CD14-positive monocyte (primary cell): ENCODE measurements at regions not wholly inside any gene's neighbourhood (a gene's known extent, or its start where the extent isn't known, plus 50 kb on each side); places are given as distances from the start of the nearest gene placed in this dataset.

Experiments
- DNase-seq, 3 donors: peaks; one replicate each; pipeline ENCODE4 v3.0.0-alpha.2; 2011 to 2022
- H2AFZ ChIP-seq: 2 replicates; pipeline ENCODE4 v1.6.0; 2012; ENCODE audit warnings: mild to moderate bottlenecking, low read depth, low read length, inconsistent platforms; ENCODE audit not compliant: insufficient read depth, poor library complexity, severe bottlenecking
- H3K27ac ChIP-seq, 2 donors: 1 replicate in 1 of 2; 2 replicates in 1 of 2; pipeline ENCODE4 v1.5.1; 2012 to 2013; ENCODE audit warnings: low read length in 2 of 2, control low read depth in 1 of 2, inconsistent platforms in 1 of 2, low read depth in 1 of 2, mild to moderate bottlenecking in 1 of 2
- H3K27me3 ChIP-seq, 2 donors: one replicate each; pipeline versions ENCODE4 v1.6.0 to v1.6.1; 2011 to 2013; ENCODE audit warnings: low read length in 2 of 2; ENCODE audit not compliant: control insufficient read depth in 2 of 2, insufficient read depth in 2 of 2
- H3K36me3 ChIP-seq, 2 donors: replicated peaks in 1 of 2; 1 replicate in 1 of 2; 2 replicates in 1 of 2; pipeline versions ENCODE4 v1.5.1 to v1.6.1; 2012 to 2013; ENCODE audit warnings: low read length in 2 of 2, control low read depth in 1 of 2, inconsistent platforms in 1 of 2, mild to moderate bottlenecking in 1 of 2; ENCODE audit not compliant: insufficient read depth in 2 of 2, control insufficient read depth in 1 of 2
- H3K4me1 ChIP-seq, 2 donors: 1 replicate in 1 of 2; 2 replicates in 1 of 2; pipeline versions ENCODE4 v1.5.1 to v1.6.1; 2012 to 2013; ENCODE audit warnings: low read length in 2 of 2, control low read depth in 1 of 2, inconsistent platforms in 1 of 2, mild to moderate bottlenecking in 1 of 2, moderate library complexity in 1 of 2; ENCODE audit not compliant: insufficient read depth in 2 of 2, control insufficient read depth in 1 of 2
- H3K4me2 ChIP-seq: replicated peaks from 2 replicates; pipeline ENCODE3; 2012; ENCODE audit warnings: low read length, moderate library complexity, mild to moderate bottlenecking; ENCODE audit not compliant: poor library complexity, severe bottlenecking; ENCODE audit errors: extremely low read depth
- H3K4me3 ChIP-seq, 3 experiments: fragments of 200-600 bp in 1 of 3; sonication (generic) in 1 of 3; replicated peaks in 1 of 3; 1 replicate in 2 of 3; 2 replicates in 1 of 3; pipeline ENCODE4 v1.5.1; 2011 to 2013; ENCODE audit warnings: low read length in 3 of 3, mild to moderate bottlenecking in 3 of 3, control low read depth in 2 of 3, low read depth in 2 of 3, inconsistent platforms in 1 of 3, moderate library complexity in 1 of 3
- H3K79me2 ChIP-seq: 2 replicates; pipeline ENCODE4 v1.6.0; 2012; ENCODE audit warnings: mild to moderate bottlenecking, control low read depth, inconsistent platforms, low read length, moderate library complexity; ENCODE audit not compliant: insufficient read depth
- H3K9ac ChIP-seq: 2 replicates; pipeline ENCODE4 v1.6.0; 2017; ENCODE audit warnings: low read length, mild to moderate bottlenecking; ENCODE audit not compliant: insufficient read depth, poor library complexity, severe bottlenecking
- H3K9me3 ChIP-seq, 2 donors: replicated peaks in 1 of 2; 1 replicate in 1 of 2; 2 replicates in 1 of 2; pipeline versions ENCODE4 v1.5.1 to v1.6.1; 2012 to 2013; ENCODE audit warnings: low read length in 2 of 2, control low read depth in 1 of 2; ENCODE audit not compliant: control insufficient read depth in 1 of 2, insufficient read depth in 1 of 2
- H4K20me1 ChIP-seq: 2 replicates; pipeline ENCODE4 v1.6.0; 2012; ENCODE audit warnings: mild to moderate bottlenecking, low read length, control low read depth, moderate library complexity; ENCODE audit not compliant: insufficient read depth
- H3K27ac Mint-ChIP-seq, 7 donors: one replicate each; pipeline ENCODE4 v1.8.0; 2020; ENCODE audit warnings: mild to moderate bottlenecking in 7 of 7, mixed read lengths in 7 of 7, moderate library complexity in 6 of 7, inconsistent platforms in 2 of 7
- H3K27me3 Mint-ChIP-seq, 3 donors: one replicate each; pipeline ENCODE4 v1.8.0; 2021 to 2022; ENCODE audit warnings: low read depth in 3 of 3, mild to moderate bottlenecking in 3 of 3, mixed read lengths in 3 of 3, moderate library complexity in 3 of 3, inconsistent platforms in 1 of 3
- H3K36me3 Mint-ChIP-seq, 2 donors: one replicate each; pipeline ENCODE4 v1.8.0; 2020; ENCODE audit warnings: mixed read lengths in 2 of 2, inconsistent platforms in 1 of 2, mild to moderate bottlenecking in 1 of 2
- H3K4me1 Mint-ChIP-seq: one replicate; pipeline ENCODE4 v1.8.0; 2020; ENCODE audit warnings: mild to moderate bottlenecking, mixed read lengths
- H3K4me3 Mint-ChIP-seq, 2 donors: one replicate each; pipeline ENCODE4 v1.8.0; 2020; ENCODE audit warnings: mild to moderate bottlenecking in 2 of 2, mixed read lengths in 2 of 2, moderate library complexity in 1 of 2
- H3K9me3 Mint-ChIP-seq, 7 donors: one replicate each; pipeline ENCODE4 v1.8.0; 2020 to 2022; ENCODE audit warnings: mixed read lengths in 7 of 7, mild to moderate bottlenecking in 6 of 7, moderate library complexity in 6 of 7, inconsistent platforms in 2 of 7
- WGBS: methylation state at CpG from one replicate; pipeline ENCODE4 v1.1.5; 2013; ENCODE audit warnings: missing lambda C conversion rate; ENCODE audit not compliant: insufficient coverage; 5-methylcytosine and 5-hydroxymethylcytosine counted together
- intact Hi-C, 2 donors: fragments of 100-400 bp; cut with micrococcal nuclease; formaldehyde crosslinking; loops; one replicate each; pipeline versions ENCODE4 v1.15.0 to v1.15.1; 2023
- TF ChIP-seq, protein P1 (sequence below): fragments of 200-600 bp; IDR thresholded peaks from one replicate; pipeline ENCODE4 v1.8.0; 2022; ENCODE audit warnings: antibody characterized with exemption, mild to moderate bottlenecking

DNA sequence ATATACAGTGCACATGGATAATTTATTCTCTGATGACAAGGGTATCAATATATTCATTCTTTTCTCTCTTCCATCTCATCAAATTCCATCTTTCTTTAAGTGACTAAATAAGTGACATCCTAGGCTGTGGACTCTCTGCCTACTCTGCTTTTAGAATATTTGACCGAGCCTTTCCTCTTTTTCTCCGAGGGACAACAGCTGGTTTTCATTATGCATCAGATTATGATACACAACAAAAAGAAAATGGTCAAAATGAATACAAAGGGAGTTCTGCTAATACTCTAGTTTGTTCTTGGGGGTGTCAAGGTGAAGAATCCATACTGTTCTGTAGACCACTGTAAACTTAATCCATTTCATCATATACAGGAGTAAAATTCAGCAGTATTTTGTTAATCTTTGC, 942.6 kb downstream of the KCNJ2 start:
- H3K36me3 ChIP-seq, result no peaks in the 10 kb centered on the region
- Mint-ChIP-seq H3K9me3 (peaks cover 0 to 6% (median 2%) of the 10 kb centered on the region in 7 donors), H3K27me3 (peaks cover 0 to 2% (median 0%) of the 10 kb centered on the region in 3 donors), H3K36me3 (no peaks in the 10 kb centered on the region), H3K27ac (no peak overlapping the region), H3K4me1 (no peaks in the 10 kb centered on the region), H3K4me3 (no peak overlapping the region)
- no peak overlapping the region for H3K9ac ChIP-seq
- WGBS, result no CpG with 5 or more reads among the region's 2 CpGs
- H3K9me3 ChIP-seq, result no peaks in the 10 kb centered on the region
- no peak overlapping the region for H2AFZ ChIP-seq
- no peak for DNase-seq
- H3K79me2 ChIP-seq, result no peaks in the 10 kb centered on the region
- H3K4me1 ChIP-seq, result no peaks in the 10 kb centered on the region
- H3K4me2 ChIP-seq, result no peak overlapping the region
- no peaks in the 10 kb centered on the region for H4K20me1 ChIP-seq
- intact Hi-C loops, result no loop called here
- no peaks in the 10 kb centered on the region for H3K27me3 ChIP-seq
- TF ChIP-seq, protein P1, sequence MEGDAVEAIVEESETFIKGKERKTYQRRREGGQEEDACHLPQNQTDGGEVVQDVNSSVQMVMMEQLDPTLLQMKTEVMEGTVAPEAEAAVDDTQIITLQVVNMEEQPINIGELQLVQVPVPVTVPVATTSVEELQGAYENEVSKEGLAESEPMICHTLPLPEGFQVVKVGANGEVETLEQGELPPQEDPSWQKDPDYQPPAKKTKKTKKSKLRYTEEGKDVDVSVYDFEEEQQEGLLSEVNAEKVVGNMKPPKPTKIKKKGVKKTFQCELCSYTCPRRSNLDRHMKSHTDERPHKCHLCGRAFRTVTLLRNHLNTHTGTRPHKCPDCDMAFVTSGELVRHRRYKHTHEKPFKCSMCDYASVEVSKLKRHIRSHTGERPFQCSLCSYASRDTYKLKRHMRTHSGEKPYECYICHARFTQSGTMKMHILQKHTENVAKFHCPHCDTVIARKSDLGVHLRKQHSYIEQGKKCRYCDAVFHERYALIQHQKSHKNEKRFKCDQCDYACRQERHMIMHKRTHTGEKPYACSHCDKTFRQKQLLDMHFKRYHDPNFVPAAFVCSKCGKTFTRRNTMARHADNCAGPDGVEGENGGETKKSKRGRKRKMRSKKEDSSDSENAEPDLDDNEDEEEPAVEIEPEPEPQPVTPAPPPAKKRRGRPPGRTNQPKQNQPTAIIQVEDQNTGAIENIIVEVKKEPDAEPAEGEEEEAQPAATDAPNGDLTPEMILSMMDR, result no peak
- no peak overlapping the region for H3K4me3 ChIP-seq
- H3K27ac ChIP-seq, result no peak overlapping the region

DNA sequence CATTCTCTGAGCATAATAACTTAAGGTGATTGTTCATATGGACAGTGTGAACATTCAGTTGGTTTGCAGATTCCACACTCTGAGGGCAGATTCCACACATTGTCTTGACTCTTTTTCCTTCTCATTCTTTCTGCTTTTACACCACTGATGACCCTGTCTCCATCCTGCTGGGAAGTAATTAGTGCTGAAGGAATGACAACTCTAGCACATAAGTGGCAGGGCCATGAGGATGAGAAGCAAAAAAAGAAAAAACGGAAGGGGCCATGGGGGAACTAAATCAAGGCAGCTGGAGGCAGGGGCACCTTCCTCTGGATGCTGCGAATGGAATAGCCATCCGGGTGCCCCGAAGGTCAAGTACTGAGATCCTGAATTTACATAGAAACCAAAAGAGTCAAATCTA, 944.0 kb downstream of the KCNJ2 start:
- no peak overlapping the region for H3K4me2 ChIP-seq
- Mint-ChIP-seq H3K9me3 (peaks cover 0 to 6% (median 2%) of the 10 kb centered on the region in 7 donors), H3K4me3 (no peak overlapping the region)

More for the DNA sequence above, 944.0 kb downstream of the KCNJ2 start:
- no peak for DNase-seq
- Histone ChIP-seq H3K9me3 (no peaks in the 10 kb centered on the region), H3K27ac (no peak overlapping the region), H3K9ac (no peak overlapping the region), H3K4me3 (no peak overlapping the region), H2AFZ (no peak overlapping the region), H3K79me2 (no peaks in the 10 kb centered on the region), H3K27me3 (no peaks in the 10 kb centered on the region), H4K20me1 (no peaks in the 10 kb centered on the region), H3K36me3 (no peaks in the 10 kb centered on the region), H3K4me1 (no peaks in the 10 kb centered on the region)
- Mint-ChIP-seq H3K27ac (no peak overlapping the region), H3K27me3 (peaks cover 0 to 2% (median 0%) of the 10 kb centered on the region in 3 donors), H3K36me3 (no peaks in the 10 kb centered on the region), H3K4me1 (no peaks in the 10 kb centered on the region)
- TF ChIP-seq, protein P1, result no peak
- intact Hi-C loops, result no loop called here
- 68% methylated on average over 4 of the region's 4 CpGs for WGBS
